ENCODE measurements at regions not wholly inside any gene's neighbourhood (a gene's known extent, or its start where the extent isn't known, plus 50 kb on each side); places are given as distances from the start of the nearest gene placed in this dataset.

DNA sequence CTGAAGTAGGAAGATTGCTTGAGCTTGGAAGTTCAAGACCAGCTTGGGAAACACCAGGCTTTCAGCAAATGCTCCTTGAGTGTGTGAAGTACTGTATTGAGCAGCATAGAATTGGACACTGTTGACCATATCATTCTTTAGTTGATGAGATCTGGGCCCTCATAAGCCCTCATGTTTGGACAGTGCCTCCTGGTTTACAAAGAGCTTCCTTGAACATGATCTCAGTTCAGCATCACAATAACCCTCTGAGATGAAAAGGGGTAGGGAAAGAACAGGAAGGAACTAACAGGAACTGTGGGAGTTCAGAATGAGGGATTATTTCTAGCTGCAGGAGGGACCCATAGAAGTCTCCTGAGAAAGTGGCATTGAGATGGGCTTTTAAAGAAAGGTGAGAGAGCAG is 153.2 kb downstream of the C12orf75 start:
- Mint-ChIP-seq H3K4me1 (peaks cover 22% of the 10 kb centered on the region), H3K27ac (no peak overlapping the region), H3K36me3 (ENCODE audit: low read depth) (no peaks in the 10 kb centered on the region), H3K9me3 (no peaks in the 10 kb centered on the region), H3K27me3 (ENCODE audit: low read depth, poor library complexity) (peaks cover 3% of the 10 kb centered on the region), H3K4me3 (no peak overlapping the region)
- TF ChIP-seq, protein P1, sequence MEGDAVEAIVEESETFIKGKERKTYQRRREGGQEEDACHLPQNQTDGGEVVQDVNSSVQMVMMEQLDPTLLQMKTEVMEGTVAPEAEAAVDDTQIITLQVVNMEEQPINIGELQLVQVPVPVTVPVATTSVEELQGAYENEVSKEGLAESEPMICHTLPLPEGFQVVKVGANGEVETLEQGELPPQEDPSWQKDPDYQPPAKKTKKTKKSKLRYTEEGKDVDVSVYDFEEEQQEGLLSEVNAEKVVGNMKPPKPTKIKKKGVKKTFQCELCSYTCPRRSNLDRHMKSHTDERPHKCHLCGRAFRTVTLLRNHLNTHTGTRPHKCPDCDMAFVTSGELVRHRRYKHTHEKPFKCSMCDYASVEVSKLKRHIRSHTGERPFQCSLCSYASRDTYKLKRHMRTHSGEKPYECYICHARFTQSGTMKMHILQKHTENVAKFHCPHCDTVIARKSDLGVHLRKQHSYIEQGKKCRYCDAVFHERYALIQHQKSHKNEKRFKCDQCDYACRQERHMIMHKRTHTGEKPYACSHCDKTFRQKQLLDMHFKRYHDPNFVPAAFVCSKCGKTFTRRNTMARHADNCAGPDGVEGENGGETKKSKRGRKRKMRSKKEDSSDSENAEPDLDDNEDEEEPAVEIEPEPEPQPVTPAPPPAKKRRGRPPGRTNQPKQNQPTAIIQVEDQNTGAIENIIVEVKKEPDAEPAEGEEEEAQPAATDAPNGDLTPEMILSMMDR (IDR thresholded peaks at IDR 0.05) = no peak
- DNase-seq = no peak

DNA sequence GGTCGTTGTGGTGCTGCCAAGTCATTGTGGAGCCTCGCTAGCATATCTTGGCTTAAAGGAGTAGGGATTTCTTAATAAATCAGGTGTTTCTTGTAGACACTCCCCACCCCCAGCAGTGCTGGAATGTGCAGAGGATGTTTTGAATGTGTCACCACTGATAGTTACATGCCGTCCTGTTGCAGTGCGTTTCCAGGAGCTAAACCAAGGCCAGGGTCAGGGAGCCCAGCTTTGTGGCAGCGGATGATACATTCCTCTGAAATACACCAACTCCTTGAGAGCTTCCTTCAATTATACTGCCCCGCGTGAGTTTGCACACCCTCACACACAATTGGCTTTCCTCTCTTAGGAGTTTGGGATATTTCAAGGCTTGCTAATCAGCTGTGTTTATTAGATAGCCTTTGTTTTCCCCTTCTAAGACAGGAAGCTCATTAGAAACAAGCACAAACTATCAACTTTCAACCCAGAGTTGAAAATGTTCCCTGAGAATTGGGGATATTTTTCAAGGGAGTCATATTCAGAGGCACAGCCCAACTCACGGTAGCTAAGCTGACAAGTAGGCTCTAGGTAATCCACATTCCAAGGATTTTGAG is 154.9 kb downstream of the C12orf75 start:
- peaks cover 12% of the 10 kb centered on the region for H3K4me1 Mint-ChIP-seq
- H3K27me3 Mint-ChIP-seq (ENCODE audit: low read depth, poor library complexity) = no peaks in the 10 kb centered on the region
- no peak overlapping the region for H3K4me3 Mint-ChIP-seq
- DNase-seq = no peak
- no peaks in the 10 kb centered on the region for H3K9me3 Mint-ChIP-seq
- H3K36me3 Mint-ChIP-seq (ENCODE audit: low read depth) = no peaks in the 10 kb centered on the region
- H3K27ac Mint-ChIP-seq = no peak overlapping the region
- TF ChIP-seq, protein P1 (IDR thresholded peaks at IDR 0.05) = no peak

DNA sequence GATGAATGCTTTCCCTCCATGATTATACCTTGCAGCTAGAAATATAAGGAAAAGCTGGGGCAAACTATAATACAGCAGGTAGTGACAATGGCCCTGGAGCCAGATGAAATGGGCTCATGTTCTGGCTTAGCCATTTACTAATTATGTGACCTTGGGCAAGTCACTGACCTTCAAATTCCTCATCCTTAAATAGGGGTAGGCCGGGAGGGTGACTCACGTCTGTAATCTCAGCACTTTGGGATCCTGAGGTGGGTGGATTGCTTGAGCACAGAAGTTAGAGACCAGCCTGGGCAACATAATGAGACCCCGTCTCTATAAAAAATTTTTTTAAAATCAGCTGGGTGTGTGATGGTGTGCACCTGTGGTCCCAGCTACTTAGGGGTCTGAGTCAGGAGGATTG is 155.4 kb downstream of the C12orf75 start:
- Mint-ChIP-seq H3K36me3 (ENCODE audit: low read depth) (no peaks in the 10 kb centered on the region), H3K4me3 (no peak overlapping the region), H3K27me3 (ENCODE audit: low read depth, poor library complexity) (no peaks in the 10 kb centered on the region), H3K9me3 (no peaks in the 10 kb centered on the region), H3K4me1 (peaks cover 7% of the 10 kb centered on the region), H3K27ac (no peak overlapping the region)
- DNase-seq = no peak
- TF ChIP-seq, protein P1 (IDR thresholded peaks at IDR 0.05) = no peak

DNA sequence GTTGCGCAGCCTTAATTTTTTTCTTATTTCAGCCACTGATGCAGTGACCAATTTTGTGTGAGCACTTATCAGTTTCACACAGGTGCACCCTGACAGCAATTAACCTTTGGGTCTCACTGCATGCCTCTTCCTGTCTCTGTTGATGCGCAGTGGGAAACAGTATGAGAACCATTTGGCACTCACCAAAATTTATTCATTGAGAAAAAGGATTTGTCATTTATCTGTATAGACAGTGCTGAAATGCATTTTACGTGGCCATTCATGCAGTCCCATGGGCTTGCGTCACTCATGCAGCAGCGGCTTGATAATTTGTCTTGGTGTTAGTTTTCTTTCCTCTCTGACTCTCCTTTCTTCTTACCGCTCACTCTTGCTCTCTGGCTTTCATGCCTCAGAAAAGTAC is 157.5 kb downstream of the C12orf75 start:
- Mint-ChIP-seq H3K4me1 (peaks cover 13% of the 10 kb centered on the region), H3K9me3 (no peaks in the 10 kb centered on the region), H3K4me3 (no peak overlapping the region), H3K27ac (no peak overlapping the region), H3K36me3 (ENCODE audit: low read depth) (no peaks in the 10 kb centered on the region), H3K27me3 (ENCODE audit: low read depth, poor library complexity) (no peaks in the 10 kb centered on the region)
- DNase-seq = no peak
- TF ChIP-seq, protein P1 (IDR thresholded peaks at IDR 0.05) = no peak

DNA sequence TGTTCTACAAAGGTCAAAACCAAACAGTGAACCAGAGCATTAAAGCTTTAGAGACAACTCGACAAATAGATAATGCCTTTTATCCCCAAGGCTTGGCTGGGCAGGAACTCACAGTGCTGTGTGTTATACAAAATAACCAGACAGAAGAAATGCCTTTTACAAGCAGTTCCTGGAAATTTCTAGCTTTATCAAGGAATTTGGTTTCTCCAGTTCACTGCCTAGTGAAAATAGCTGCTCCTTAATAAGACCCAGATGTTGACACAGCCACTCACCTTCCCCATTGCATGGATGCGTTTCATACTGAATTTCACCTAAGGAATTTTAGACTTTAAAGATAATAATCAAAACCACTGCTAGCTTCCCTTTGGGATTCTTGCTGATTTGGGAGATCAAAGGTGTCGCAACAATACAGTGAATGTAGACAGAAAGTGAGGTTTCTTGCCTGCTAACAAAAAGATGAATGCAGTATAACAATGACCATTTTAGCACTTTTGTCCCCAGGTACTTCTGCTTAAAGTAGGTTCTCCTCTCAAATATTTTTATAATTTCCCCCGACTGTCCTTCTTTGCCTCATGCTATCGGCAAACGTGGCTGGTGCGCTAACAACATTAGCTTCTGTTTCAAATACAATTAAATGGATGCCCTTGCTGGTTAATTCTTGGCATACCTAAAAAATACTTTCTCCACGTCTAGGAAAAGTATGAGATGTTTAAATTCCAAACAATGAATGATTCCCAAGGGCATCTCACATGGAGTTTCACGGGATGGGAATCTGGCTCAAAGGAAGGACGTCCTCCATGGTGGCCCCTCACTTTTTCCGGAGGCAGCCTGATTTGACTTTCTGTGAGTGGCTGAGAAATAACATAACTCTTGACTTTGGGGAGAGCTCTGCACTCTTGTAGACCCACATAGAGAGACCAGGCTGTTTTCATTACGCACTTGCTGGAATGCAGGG is 162.4 kb downstream of the C12orf75 start:
- H3K36me3 Mint-ChIP-seq (ENCODE audit: low read depth) = peaks cover 14% of the 10 kb centered on the region
- DNase-seq = no peak
- H3K4me3 Mint-ChIP-seq = no peak overlapping the region
- peak overlapping the region; percentile 7 for H3K27ac Mint-ChIP-seq
- peaks cover 19% of the 10 kb centered on the region for H3K4me1 Mint-ChIP-seq
- TF ChIP-seq, protein P1 (IDR thresholded peaks at IDR 0.05) = no peak
- peaks cover 2% of the 10 kb centered on the region for H3K27me3 Mint-ChIP-seq (ENCODE audit: low read depth, poor library complexity)
- peaks cover 40% of the 10 kb centered on the region for H3K9me3 Mint-ChIP-seq
